Right lobe of liver (tissue), 4 donors: ENCODE measurements at regions not wholly inside any gene's neighbourhood (a gene's known extent, or its start where the extent isn't known, plus 50 kb on each side); places are given as distances from the start of the nearest gene placed in this dataset.

Experiments
- CTCF ChIP-seq, 4 donors: fragments of 200-600 bp in 3 of 4; fragments of 450-650 bp in 1 of 4; IDR thresholded peaks; one replicate each; pipeline versions ENCODE4 v1.5.1 to v1.8.0; 2016 to 2022; ENCODE audit warnings: antibody characterized with exemption in 4 of 4, mild to moderate bottlenecking in 2 of 4
- POLR2A ChIP-seq: fragments of 450-650 bp; IDR thresholded peaks from one replicate; pipeline ENCODE4 v1.6.1; 2017; ENCODE audit warnings: antibody characterized with exemption, mild to moderate bottlenecking
- donor health status: DM: no; HTN: no; CAD: no.
- donor health status: DM: no; HTN: no; CAD: no.
- donor health status: DM: no; HTN: yes; CAD: no.

- no peak for TF ChIP-seq CTCF (IDR thresholded peaks at IDR 0.05)
- no peak for TF ChIP-seq POLR2A
Observed at GRCh38 chr5:125679522-125679921, 743.7 kb upstream of the GRAMD2B start.
